CD4-positive, alpha-beta T cell (primary cell): ENCODE measurements at regions not wholly inside any gene's neighbourhood (a gene's known extent, or its start where the extent isn't known, plus 50 kb on each side); places are given as distances from the start of the nearest gene placed in this dataset.
A peak's percentile ranks its signal among the peaks of the same experiment; 100 is the strongest.
"Not testable (repeated sequence)": the region's sequence is repeated elsewhere in the genome, so short reads cannot be mapped to it uniquely, and the experiment has no call there.

Experiments used
- ATAC-seq: fragments of 200-7000 bp; cut with Tn5 transposase; one replicate; pipeline ENCODE4 v1.10.0; 2022; ENCODE audit warnings: mild to moderate bottlenecking; ENCODE audit not compliant: poor library complexity
- CTCF ChIA-PET: fragments of 350-600 bp; sonication (Branson Sonifier 250); formaldehyde crosslinking; loops from one replicate; lab custom pipeline; 2021; ENCODE audit warnings: antibody characterized with exemption, inconsistent platforms; lab: Charles Lee
- POLR2A ChIA-PET: fragments of 350-600 bp; sonication (Branson Sonifier 250); formaldehyde crosslinking; loops from one replicate; lab custom pipeline; 2021; ENCODE audit warnings: antibody characterized with exemption, inconsistent platforms; lab: Charles Lee
- DNase-seq, 14 experiments: peaks; one replicate each; pipeline ENCODE4 v3.0.0-alpha.2; 2013 to 2020; ENCODE audit warnings: mixed read lengths in 2 of 14
- H3K27ac ChIP-seq, 2 donors: one replicate each; pipeline versions ENCODE4 v1.5.1 to v1.7.0; 2013; ENCODE audit warnings: low read length in 2 of 2, low read depth in 1 of 2, mild to moderate bottlenecking in 1 of 2
- H3K27me3 ChIP-seq, 2 experiments: 1 replicate in 1 of 2; 2 replicates in 1 of 2; pipeline versions ENCODE4 v1.6.1 to v1.7.0; 2013; ENCODE audit warnings: low read length in 2 of 2, control low read depth in 1 of 2, mild to moderate bottlenecking in 1 of 2, moderate library complexity in 1 of 2; ENCODE audit not compliant: insufficient read depth in 2 of 2, control insufficient read depth in 1 of 2
- H3K36me3 ChIP-seq: one replicate; pipeline ENCODE4 v1.6.1; 2013; ENCODE audit warnings: low read length, control low read depth; ENCODE audit not compliant: insufficient read depth
- H3K4me1 ChIP-seq: one replicate; pipeline ENCODE4 v1.6.1; 2013; ENCODE audit warnings: low read length, control low read depth; ENCODE audit not compliant: insufficient read depth
- H3K4me3 ChIP-seq: one replicate; pipeline ENCODE4 v1.5.1; 2013; ENCODE audit warnings: mild to moderate bottlenecking, low read length, moderate library complexity
- H3K9me3 ChIP-seq, 2 experiments: 1 replicate in 1 of 2; 2 replicates in 1 of 2; pipeline versions ENCODE4 v1.6.1 to v1.7.0; 2013; ENCODE audit warnings: low read length in 2 of 2, mild to moderate bottlenecking in 2 of 2, control low read depth in 1 of 2, moderate library complexity in 1 of 2; ENCODE audit not compliant: control insufficient read depth in 1 of 2, insufficient read depth in 1 of 2
- H3K27ac Mint-ChIP-seq: one replicate; pipeline ENCODE4 v1.8.0; 2020; ENCODE audit warnings: mixed read lengths
- H3K27me3 Mint-ChIP-seq: one replicate; pipeline ENCODE4 v1.8.0; 2021; ENCODE audit warnings: mixed read lengths
- H3K36me3 Mint-ChIP-seq: one replicate; pipeline ENCODE4 v1.8.0; 2021; ENCODE audit warnings: low read depth, mixed read lengths
- H3K4me1 Mint-ChIP-seq: one replicate; pipeline ENCODE4 v1.8.0; 2021; ENCODE audit warnings: low read depth, mixed read lengths
- H3K4me3 Mint-ChIP-seq: one replicate; pipeline ENCODE4 v1.8.0; 2020; ENCODE audit warnings: mild to moderate bottlenecking, mixed read lengths
- H3K9me3 Mint-ChIP-seq: one replicate; pipeline ENCODE4 v1.8.0; 2020; ENCODE audit warnings: mixed read lengths
- CTCF ChIP-seq: fragments of 200-600 bp; IDR thresholded peaks from one replicate; pipeline ENCODE4 v1.8.0; 2022; ENCODE audit warnings: antibody characterized with exemption, mild to moderate bottlenecking
- intact Hi-C, 2 experiments: fragments of 100-400 bp; cut with DNase I in 1 of 2; cut with micrococcal nuclease in 1 of 2; formaldehyde crosslinking; loops; one replicate each; pipeline versions ENCODE4 v1.15.1 to v1.9.0; 2023 to 2025; cut with DNase I, micrococcal nuclease

- Mint-ChIP-seq H3K9me3 (no peaks in the 10 kb centered on the region), H3K36me3 (no peaks in the 10 kb centered on the region), H3K27me3 (peaks cover 5% of the 10 kb centered on the region), H3K4me1 (no peaks in the 10 kb centered on the region), H3K4me3 (no peak overlapping the region), H3K27ac (no peak overlapping the region)
- ChIA-PET POLR2A (no interaction called here), CTCF (interaction anchor here (1.7 kb wide), 1 partner anchor 226 kb away, joined by 5 read pairs; no protein-coding TSS in a partner anchor)
- Histone ChIP-seq H3K4me1 (no peaks in the 10 kb centered on the region), H3K36me3 (no peaks in the 10 kb centered on the region), H3K9me3 (no peaks in the 10 kb centered on the region), H3K27ac (no peak overlapping the region), H3K4me3 (no peak overlapping the region), H3K27me3 (peaks cover 0 to 3% of the 10 kb centered on the region in 2 experiments)
- intact Hi-C loops: no loop called here
- DNase-seq (no peak), ATAC-seq (no peak)
- TF ChIP-seq CTCF: no peak
These were observed 57.9 kb upstream of the LRCH1 start for GRCh38 chr13:46495066-46495465.

GRCh38 chr13:46492946-46493345, 60.0 kb upstream of the LRCH1 start:
- ChIA-PET CTCF (no interaction called here), POLR2A (no interaction called here)
- Mint-ChIP-seq H3K27me3 (peaks cover 5% of the 10 kb centered on the region), H3K4me3 (no peak overlapping the region), H3K9me3 (no peaks in the 10 kb centered on the region), H3K36me3 (no peaks in the 10 kb centered on the region), H3K27ac (no peak overlapping the region), H3K4me1 (no peaks in the 10 kb centered on the region)
- Histone ChIP-seq H3K27me3 (peaks cover 0 to 3% of the 10 kb centered on the region in 2 experiments), H3K4me3 (no peak overlapping the region), H3K4me1 (no peaks in the 10 kb centered on the region), H3K36me3 (no peaks in the 10 kb centered on the region), H3K27ac (no peak overlapping the region), H3K9me3 (no peaks in the 10 kb centered on the region)
- peak in 3 of 14 experiments; percentile 38 to 56 (median 54) for DNase-seq
- intact Hi-C loops: loop anchor here (1.0 to 2.0 kb wide), 3 partner anchors 58 to 1282 kb away; no protein-coding TSS in a partner anchor
- TF ChIP-seq CTCF: peak; percentile 75
- ATAC-seq: no peak

GRCh38 chr13:46491641-46492040, 61.3 kb upstream of the LRCH1 start:
- Mint-ChIP-seq H3K4me1 (no peaks in the 10 kb centered on the region), H3K27me3 (peaks cover 5% of the 10 kb centered on the region), H3K9me3 (no peaks in the 10 kb centered on the region), H3K4me3 (no peak overlapping the region), H3K36me3 (no peaks in the 10 kb centered on the region), H3K27ac (no peak overlapping the region)
- Histone ChIP-seq H3K9me3 (no peaks in the 10 kb centered on the region), H3K4me3 (no peak overlapping the region), H3K27me3 (no peaks in the 10 kb centered on the region), H3K36me3 (no peaks in the 10 kb centered on the region), H3K27ac (no peak overlapping the region), H3K4me1 (no peaks in the 10 kb centered on the region)
- intact Hi-C loops: loop anchor here in 1 of 2 experiments (2.0 kb wide), 1 partner anchor 1283 kb away; no protein-coding TSS in a partner anchor
- ChIA-PET CTCF (no interaction called here), POLR2A (no interaction called here)
- DNase-seq (no peak), ATAC-seq (no peak)
- no peak for TF ChIP-seq CTCF

GRCh38 chr13:46490713-46491112, 62.3 kb upstream of the LRCH1 start:
- CTCF ChIA-PET, H3K4me3 ChIP-seq, H3K9me3 ChIP-seq, intact Hi-C loops, ATAC-seq, H3K27me3 ChIP-seq, H3K4me1 Mint-ChIP-seq, H3K27me3 Mint-ChIP-seq, H3K4me1 ChIP-seq, H3K27ac Mint-ChIP-seq, H3K36me3 Mint-ChIP-seq, H3K4me3 Mint-ChIP-seq, H3K27ac ChIP-seq, DNase-seq, H3K9me3 Mint-ChIP-seq, H3K36me3 ChIP-seq, POLR2A ChIA-PET: not testable (repeated sequence)
